Retinal pigment epithelial cell (primary cell): ENCODE measurements at regions not wholly inside any gene's neighbourhood (a gene's known extent, or its start where the extent isn't known, plus 50 kb on each side); places are given as distances from the start of the nearest gene placed in this dataset.

Experiments
- DNase-seq: peaks from one replicate; pipeline ENCODE4 v3.0.0-alpha.2; 2010; ENCODE audit warnings: low read depth
- H3K4me3 ChIP-seq: 2 replicates; pipeline ENCODE4 v1.5.1; 2011; ENCODE audit warnings: mild to moderate bottlenecking, low read length, control low read depth, moderate library complexity
- TF ChIP-seq, protein P1 (sequence below): conservative IDR thresholded peaks from 2 replicates; pipeline ENCODE4 v1.5.1; 2011; ENCODE audit warnings: low read depth, low read length, control low read depth, inconsistent platforms

DNA sequence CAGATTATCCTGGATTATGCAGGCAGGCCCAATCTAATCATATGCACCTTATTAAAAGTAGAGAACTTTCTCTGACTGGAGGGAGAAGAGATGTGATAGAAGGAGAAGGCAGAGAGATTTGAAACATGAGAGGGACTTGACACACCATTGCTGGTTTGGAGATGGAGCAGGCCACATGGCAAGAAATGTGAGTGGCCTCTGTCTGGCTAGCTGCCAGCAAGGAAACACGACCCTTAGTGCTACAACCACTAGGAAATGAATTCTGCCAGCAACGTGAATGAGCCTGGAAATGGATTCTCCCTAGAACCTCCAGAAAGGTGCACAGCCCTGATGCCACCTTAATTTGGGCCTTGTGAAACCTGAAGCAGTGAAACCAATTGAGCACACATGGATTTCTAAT is 79.5 kb upstream of the MBNL3 start:
- TF ChIP-seq, protein P1, sequence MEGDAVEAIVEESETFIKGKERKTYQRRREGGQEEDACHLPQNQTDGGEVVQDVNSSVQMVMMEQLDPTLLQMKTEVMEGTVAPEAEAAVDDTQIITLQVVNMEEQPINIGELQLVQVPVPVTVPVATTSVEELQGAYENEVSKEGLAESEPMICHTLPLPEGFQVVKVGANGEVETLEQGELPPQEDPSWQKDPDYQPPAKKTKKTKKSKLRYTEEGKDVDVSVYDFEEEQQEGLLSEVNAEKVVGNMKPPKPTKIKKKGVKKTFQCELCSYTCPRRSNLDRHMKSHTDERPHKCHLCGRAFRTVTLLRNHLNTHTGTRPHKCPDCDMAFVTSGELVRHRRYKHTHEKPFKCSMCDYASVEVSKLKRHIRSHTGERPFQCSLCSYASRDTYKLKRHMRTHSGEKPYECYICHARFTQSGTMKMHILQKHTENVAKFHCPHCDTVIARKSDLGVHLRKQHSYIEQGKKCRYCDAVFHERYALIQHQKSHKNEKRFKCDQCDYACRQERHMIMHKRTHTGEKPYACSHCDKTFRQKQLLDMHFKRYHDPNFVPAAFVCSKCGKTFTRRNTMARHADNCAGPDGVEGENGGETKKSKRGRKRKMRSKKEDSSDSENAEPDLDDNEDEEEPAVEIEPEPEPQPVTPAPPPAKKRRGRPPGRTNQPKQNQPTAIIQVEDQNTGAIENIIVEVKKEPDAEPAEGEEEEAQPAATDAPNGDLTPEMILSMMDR: no peak
- no peak for DNase-seq
- H3K4me3 ChIP-seq: no peak overlapping the region

DNA sequence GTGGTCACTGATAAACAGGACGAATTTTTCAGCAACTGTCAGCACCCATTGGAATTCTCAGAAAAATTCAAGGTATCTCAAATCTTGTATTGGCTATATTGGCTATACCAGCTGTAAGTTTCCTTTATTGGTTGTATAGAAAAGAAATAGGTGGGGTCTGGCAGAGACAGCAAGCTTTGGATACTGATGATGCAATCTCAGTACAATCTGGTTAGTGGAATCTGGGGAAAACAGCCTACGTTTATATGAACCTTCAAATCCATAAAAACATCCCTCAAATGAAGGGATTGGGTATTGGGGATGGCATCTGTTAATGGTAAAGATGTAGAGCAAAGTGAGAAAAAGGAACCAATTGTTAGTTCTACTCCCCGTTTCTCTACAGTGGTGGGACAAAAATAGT is 76.4 kb upstream of the MBNL3 start:
- TF ChIP-seq, protein P1: no peak
- no peak overlapping the region for H3K4me3 ChIP-seq
- DNase-seq: no peak

DNA sequence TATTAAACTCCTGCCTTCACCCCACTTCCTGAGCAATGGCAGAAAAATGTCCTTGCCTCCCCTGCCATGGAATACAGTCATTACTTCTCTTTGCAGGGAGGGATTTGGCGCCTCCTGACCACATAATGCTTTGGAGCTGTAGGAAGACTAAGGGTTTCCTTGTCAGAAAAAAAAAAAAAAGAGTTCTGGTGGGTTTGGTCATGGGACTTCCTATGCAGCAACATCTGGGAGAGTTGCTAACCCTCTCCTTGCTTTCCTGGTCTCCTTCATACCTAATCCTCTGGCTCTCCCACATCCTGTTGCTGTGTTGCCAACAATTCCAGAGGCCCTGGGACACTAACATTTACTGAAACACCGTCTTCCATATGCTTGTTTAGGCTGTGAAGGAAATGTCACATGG is 75.1 kb upstream of the MBNL3 start:
- peak; percentile 8 for DNase-seq

DNA sequence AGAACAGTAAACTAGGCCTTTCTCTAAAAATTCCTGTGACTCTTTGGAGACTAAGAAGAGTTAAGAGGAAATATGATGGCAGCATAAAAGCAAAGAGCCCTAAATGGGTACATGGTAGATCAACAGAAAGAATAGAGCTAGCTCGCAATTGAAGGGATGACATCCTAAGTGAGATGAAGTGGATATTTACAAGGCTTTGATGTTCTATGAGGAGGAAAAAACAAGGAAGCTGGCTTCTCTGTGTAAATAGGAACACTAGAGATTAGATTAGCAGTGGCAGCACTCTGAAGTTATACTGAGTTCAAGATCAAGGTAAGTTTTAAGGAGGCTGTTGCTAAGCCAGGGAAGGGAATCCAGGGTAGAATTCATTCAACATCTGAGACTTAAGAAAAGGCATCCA is 73.1 kb upstream of the MBNL3 start:
- H3K4me3 ChIP-seq: no peak overlapping the region
- TF ChIP-seq, protein P1: no peak
- no peak for DNase-seq

More for the DNA sequence above, 75.1 kb upstream of the MBNL3 start:
- TF ChIP-seq, protein P1: no peak
- no peak overlapping the region for H3K4me3 ChIP-seq

DNA sequence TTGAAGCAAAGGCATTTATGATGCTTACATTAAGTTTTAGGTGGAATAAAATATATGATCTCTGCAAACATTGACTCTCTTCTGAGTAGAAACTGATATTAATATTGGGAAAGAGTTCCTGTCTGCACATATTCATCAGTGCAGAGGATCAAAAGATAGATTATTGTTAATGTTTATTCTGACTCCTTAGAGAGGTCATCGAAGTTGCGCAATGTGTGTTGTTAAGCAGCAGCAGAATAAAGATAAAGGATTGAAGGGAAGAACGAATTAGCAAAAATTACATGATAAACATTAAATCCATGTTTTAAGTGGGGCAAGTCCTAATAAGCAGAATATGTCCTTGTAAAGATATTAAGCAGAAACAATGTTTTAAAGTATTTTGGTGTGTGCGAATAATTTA is 72.6 kb upstream of the MBNL3 start:
- DNase-seq: no peak
- TF ChIP-seq, protein P1: no peak
- no peak overlapping the region for H3K4me3 ChIP-seq

DNA sequence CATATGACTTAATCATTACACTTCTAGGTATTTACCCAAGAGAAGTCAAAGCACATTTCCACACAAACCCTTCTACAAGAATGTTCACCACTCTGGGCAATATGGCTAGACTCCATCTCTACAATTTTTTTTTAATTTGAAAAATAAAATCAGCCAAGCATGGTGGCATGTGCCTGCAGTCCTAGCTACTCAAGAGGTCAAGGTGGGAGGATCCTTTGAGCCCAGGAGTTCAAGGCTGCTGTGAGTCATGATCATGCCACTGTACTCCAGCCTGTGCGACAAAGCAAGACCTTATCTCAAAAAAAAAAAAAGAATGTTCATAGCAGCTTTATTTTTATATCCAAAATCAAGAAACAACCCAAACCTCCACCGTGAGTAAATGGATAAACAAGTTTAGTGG is 70.3 kb upstream of the MBNL3 start:
- TF ChIP-seq, protein P1: no peak
- DNase-seq: peak; percentile 7
- H3K4me3 ChIP-seq: no peak overlapping the region

DNA sequence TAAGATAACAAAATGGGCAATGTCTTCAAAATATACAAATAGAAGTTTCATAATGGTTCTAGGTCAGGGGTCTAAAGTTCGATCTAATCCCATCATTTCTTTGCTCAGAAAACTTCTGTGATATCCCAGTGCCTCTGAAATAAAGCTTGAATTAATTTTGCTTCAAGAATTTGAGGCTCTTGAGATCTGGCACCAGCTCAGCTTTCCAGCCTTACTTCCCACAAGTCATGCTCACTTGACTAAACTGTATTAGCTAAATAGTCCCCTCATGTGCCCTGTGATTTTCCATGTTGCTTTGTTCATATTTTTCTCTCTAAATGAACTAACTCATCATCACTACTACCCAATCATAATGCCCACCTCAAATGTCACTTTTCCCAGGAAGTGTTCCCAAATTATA is 50.8 kb upstream of the MBNL3 start:
- DNase-seq: no peak
- TF ChIP-seq, protein P1: no peak
- no peak overlapping the region for H3K4me3 ChIP-seq
